Body of pancreas (tissue), 4 donors: ENCODE measurements at regions not wholly inside any gene's neighbourhood (a gene's known extent, or its start where the extent isn't known, plus 50 kb on each side); places are given as distances from the start of the nearest gene placed in this dataset.
"Not testable (repeated sequence)": the region's sequence is repeated elsewhere in the genome, so short reads cannot be mapped to it uniquely, and the experiment has no call there.

Experiments
- CTCF ChIP-seq, 7 experiments: fragments of 450-650 bp in 4 of 7; fragments of 200-600 bp in 3 of 7; sonication (generic) in 3 of 7; IDR thresholded peaks; one replicate each; pipeline ENCODE4 v1.5.1; 2016 to 2019; ENCODE audit warnings: antibody characterized with exemption in 7 of 7
- POLR2A ChIP-seq, 3 donors: fragments of 450-650 bp; IDR thresholded peaks; one replicate each; pipeline ENCODE4 v1.6.1; 2016; ENCODE audit warnings: antibody characterized with exemption in 3 of 3, mild to moderate bottlenecking in 2 of 3

GRCh38 chr2:78262089-78262488 lies 739.9 kb upstream of the LRRTM4 start:
- TF ChIP-seq CTCF, POLR2A (IDR thresholded peaks at IDR 0.05): not testable (repeated sequence)
